ENCODE measurements at regions not wholly inside any gene's neighbourhood (a gene's known extent, or its start where the extent isn't known, plus 50 kb on each side); places are given as distances from the start of the nearest gene placed in this dataset.
A peak's percentile ranks its signal among the peaks of the same experiment; 100 is the strongest.
"Not testable (repeated sequence)": the region's sequence is repeated elsewhere in the genome, so short reads cannot be mapped to it uniquely, and the experiment has no call there.

- H3K4me3 ChIP-seq: no peak overlapping the region
Observed at GRCh38 chr4:34972189-34972588, 1272.1 kb downstream of the ARAP2 start.

DNA sequence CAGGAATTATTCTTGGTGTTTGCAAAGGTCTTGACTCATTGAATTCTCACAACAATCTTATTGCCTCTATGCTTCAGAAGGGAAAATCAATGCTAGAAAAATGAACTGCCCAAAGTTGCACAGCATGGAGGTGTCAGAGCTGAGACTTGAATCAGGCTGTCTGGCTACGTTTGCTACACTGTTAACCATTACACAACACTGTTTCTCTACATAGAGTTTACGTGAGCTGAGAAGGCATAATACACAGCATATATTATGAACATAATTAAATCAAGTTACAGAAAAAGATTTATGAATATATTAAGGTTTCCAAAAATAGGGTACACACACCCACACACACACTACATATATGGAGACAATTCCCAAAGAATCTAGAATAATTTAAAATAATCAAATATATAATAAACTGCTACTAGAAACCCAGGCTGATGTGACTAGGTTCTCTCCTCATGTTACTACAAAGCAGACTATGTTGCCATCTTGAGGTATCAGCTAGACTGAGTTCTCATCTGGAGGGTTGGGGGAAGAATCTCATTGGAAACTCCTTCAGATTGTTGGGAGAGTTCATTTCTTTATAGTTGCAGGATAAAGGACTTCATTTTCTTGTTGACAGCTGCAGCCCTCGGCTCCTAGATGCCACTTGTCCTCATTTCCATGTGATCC, 1270.5 kb downstream of the ARAP2 start:
- Histone ChIP-seq H3K9me3 (no peaks in the 10 kb centered on the region), H3K36me3 (no peaks in the 10 kb centered on the region), H3K27ac (peak overlapping the region; percentile 67 to 83 (median 80)), H3K4me3 (peak overlapping the region in 1 of 4 donors; percentile 3), H3K4me1 (peaks cover 11 to 12% of the 10 kb centered on the region in 2 donors), H3K27me3 (no peaks in the 10 kb centered on the region)
- ATAC-seq (peak; percentile 87), DNase-seq (no peak)
- intact Hi-C loops (cut with DNase I; ENCODE audit: low total_unique reads): loop anchor here (2.0 kb wide), 2 partner anchors 29 to 241 kb away; no protein-coding TSS in a partner anchor
- in situ Hi-C loops (cut with MboI; ENCODE audit: low sequenced_read_pairs in 4 of 4): no loop called here
- TF ChIP-seq CTCF (IDR thresholded peaks at IDR 0.05 in 4 of 5, conservative IDR thresholded peaks at IDR 0.05 in 1 of 5) (peak in 1 of 5 experiments; percentile 12), POLR2A (IDR thresholded peaks at IDR 0.05) (no peak)

More at GRCh38 chr4:34972189-34972588, 1272.1 kb downstream of the ARAP2 start:
- H3K27ac ChIP-seq: peak overlapping the region in 1 of 4 donors; percentile 78
- TF ChIP-seq POLR2A (IDR thresholded peaks at IDR 0.05) (no peak), CTCF (IDR thresholded peaks at IDR 0.05 in 4 of 5, conservative IDR thresholded peaks at IDR 0.05 in 1 of 5) (no peak)
- intact Hi-C loops (cut with DNase I; ENCODE audit: low total_unique reads) (no loop called here), in situ Hi-C loops (cut with MboI; ENCODE audit: low sequenced_read_pairs in 4 of 4) (no loop called here)
- H3K36me3 ChIP-seq: no peaks in the 10 kb centered on the region
- no peak for ATAC-seq
- H3K4me1 ChIP-seq: peaks cover 11 to 12% of the 10 kb centered on the region in 2 donors
- H3K9me3 ChIP-seq: no peaks in the 10 kb centered on the region
- no peak for DNase-seq
- no peaks in the 10 kb centered on the region for H3K27me3 ChIP-seq

DNA sequence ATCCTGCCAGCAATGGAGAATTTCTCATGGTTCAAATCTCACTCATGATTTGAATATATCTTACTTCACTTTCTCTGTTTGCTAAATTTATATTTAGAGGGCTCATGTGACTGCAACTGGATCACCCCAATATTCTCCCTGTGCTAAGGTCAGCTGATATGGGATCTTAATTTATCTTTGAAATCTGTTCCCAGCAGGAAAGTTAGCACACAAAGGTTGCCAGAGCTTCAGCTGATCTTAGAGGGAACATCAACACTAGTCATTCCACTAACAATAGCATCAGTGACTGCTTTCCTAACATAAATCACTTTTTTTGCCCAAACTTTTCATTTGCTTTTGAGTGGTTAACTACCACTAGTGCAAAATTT, 1270.0 kb downstream of the ARAP2 start:
- Histone ChIP-seq H3K27me3 (no peaks in the 10 kb centered on the region), H3K9me3 (no peaks in the 10 kb centered on the region), H3K27ac (peak overlapping the region; percentile 67 to 83 (median 80)), H3K4me1 (peaks cover 11 to 12% of the 10 kb centered on the region in 2 donors), H3K36me3 (no peaks in the 10 kb centered on the region), H3K4me3 (peak overlapping the region in 1 of 4 donors; percentile 3)
- intact Hi-C loops (cut with DNase I; ENCODE audit: low total_unique reads) (loop anchor here (2.0 kb wide), 2 partner anchors 29 to 241 kb away; no protein-coding TSS in a partner anchor), in situ Hi-C loops (cut with MboI; ENCODE audit: low sequenced_read_pairs in 4 of 4) (no loop called here)
- DNase-seq (peak; percentile 12 to 66), ATAC-seq (peak; percentile 95 to 97)
- TF ChIP-seq CTCF (IDR thresholded peaks at IDR 0.05 in 4 of 5, conservative IDR thresholded peaks at IDR 0.05 in 1 of 5) (no peak), POLR2A (IDR thresholded peaks at IDR 0.05) (no peak)

GRCh38 chr4:35021222-35021621, 1223.1 kb downstream of the ARAP2 start:
- H3K36me3 ChIP-seq; ATAC-seq; DNase-seq; H3K4me3 ChIP-seq; H3K9me3 ChIP-seq; intact Hi-C loops (cut with DNase I; ENCODE audit: low total_unique reads); H3K27me3 ChIP-seq; in situ Hi-C loops (cut with MboI; ENCODE audit: low sequenced_read_pairs in 4 of 4); H3K27ac ChIP-seq; H3K4me1 ChIP-seq: not testable (repeated sequence)

GRCh38 chr4:35025152-35025834, 1219.0 kb downstream of the ARAP2 start:
- in situ Hi-C loops (cut with MboI; ENCODE audit: low sequenced_read_pairs in 4 of 4): no loop called here
- Histone ChIP-seq H3K4me3 (no peak overlapping the region), H3K4me1 (no peaks in the 10 kb centered on the region), H3K36me3 (no peaks in the 10 kb centered on the region), H3K9me3 (no peaks in the 10 kb centered on the region), H3K27me3 (no peaks in the 10 kb centered on the region), H3K27ac (no peak overlapping the region)
- ATAC-seq: no peak
- no peak for DNase-seq
- TF ChIP-seq POLR2A (IDR thresholded peaks at IDR 0.05) (no peak), CTCF (IDR thresholded peaks at IDR 0.05 in 4 of 5, conservative IDR thresholded peaks at IDR 0.05 in 1 of 5) (no peak)
- intact Hi-C loops (cut with DNase I; ENCODE audit: low total_unique reads): no loop called here
